KMS-11 (cell line): ENCODE measurements at regions not wholly inside any gene's neighbourhood (a gene's known extent, or its start where the extent isn't known, plus 50 kb on each side); places are given as distances from the start of the nearest gene placed in this dataset.

ENCODE experiments used
- H2AFZ ChIP-seq: fragments of 200-600 bp; sonication (generic); 2 replicates; pipeline ENCODE4 v1.6.1; 2016; ENCODE audit warnings: antibody characterized with exemption, mixed run types, low read depth
- H3K27ac ChIP-seq: fragments of 200-600 bp; sonication (generic); 2 replicates; pipeline ENCODE4 v1.6.1; 2016; ENCODE audit warnings: mild to moderate bottlenecking, mixed run types
- H3K27me3 ChIP-seq: fragments of 200-600 bp; sonication (generic); 2 replicates; pipeline ENCODE4 v1.6.1; 2017; ENCODE audit warnings: mild to moderate bottlenecking, low read depth, mixed run types, moderate library complexity; ENCODE audit not compliant: insufficient read depth
- H3K36me3 ChIP-seq: fragments of 200-600 bp; sonication (generic); 2 replicates; pipeline ENCODE4 v1.6.1; 2017; ENCODE audit warnings: mild to moderate bottlenecking, mixed run types; ENCODE audit not compliant: insufficient read depth
- H3K4me1 ChIP-seq: fragments of 200-600 bp; sonication (generic); 2 replicates; pipeline ENCODE4 v1.6.1; 2016; ENCODE audit warnings: mild to moderate bottlenecking, low read depth, mixed run types; ENCODE audit not compliant: poor library complexity, severe bottlenecking
- H3K4me2 ChIP-seq: fragments of 200-600 bp; sonication (generic); 2 replicates; pipeline ENCODE4 v1.7.0; 2016; ENCODE audit warnings: mild to moderate bottlenecking, mixed run types
- H3K4me3 ChIP-seq: fragments of 200-600 bp; sonication (generic); IDR thresholded peaks from 2 replicates; pipeline ENCODE4 v1.6.1; 2017; ENCODE audit warnings: low read depth, low read length, mixed read lengths; ENCODE audit not compliant: insufficient read depth
- H3K79me2 ChIP-seq: fragments of 200-600 bp; sonication (generic); 2 replicates; pipeline ENCODE4 v1.6.1; 2016; ENCODE audit warnings: low read depth, mixed run types; ENCODE audit not compliant: insufficient read depth
- H3K9ac ChIP-seq: fragments of 200-600 bp; sonication (generic); 2 replicates; pipeline ENCODE4 v1.6.1; 2016; ENCODE audit warnings: mild to moderate bottlenecking, mixed run types
- H4K20me1 ChIP-seq: fragments of 200-600 bp; sonication (generic); 2 replicates; pipeline ENCODE4 v1.6.1; 2016; ENCODE audit warnings: mild to moderate bottlenecking, mixed run types; ENCODE audit not compliant: insufficient read depth
- CTCF ChIP-seq: fragments of 200-600 bp; sonication (generic); conservative IDR thresholded peaks from 2 replicates; pipeline ENCODE4 v1.6.1; 2017; ENCODE audit warnings: low read depth, mild to moderate bottlenecking, antibody characterized with exemption, low read length, moderate library complexity, mixed read lengths

- H3K4me2 ChIP-seq, result no peak overlapping the region
- no peaks in the 10 kb centered on the region for H3K79me2 ChIP-seq
- no peak overlapping the region for H3K4me3 ChIP-seq
- H3K4me1 ChIP-seq, result no peaks in the 10 kb centered on the region
- no peak overlapping the region for H3K27ac ChIP-seq
- no peaks in the 10 kb centered on the region for H4K20me1 ChIP-seq
- H3K9ac ChIP-seq, result no peak overlapping the region
- H3K27me3 ChIP-seq, result no peaks in the 10 kb centered on the region
- no peak for TF ChIP-seq CTCF
- H3K36me3 ChIP-seq, result no peaks in the 10 kb centered on the region
- H2AFZ ChIP-seq, result no peak overlapping the region
These were observed 296.1 kb downstream of the RAB38 start for GRCh38 chr11:87879118-87879517.

- no peak overlapping the region for H2AFZ ChIP-seq
- no peaks in the 10 kb centered on the region for H3K36me3 ChIP-seq
- no peak overlapping the region for H3K27ac ChIP-seq
- H4K20me1 ChIP-seq, result no peaks in the 10 kb centered on the region
- no peaks in the 10 kb centered on the region for H3K4me1 ChIP-seq
- no peaks in the 10 kb centered on the region for H3K27me3 ChIP-seq
- peak; percentile 27; the same call in 1 of the 2 replicates for TF ChIP-seq CTCF
- no peak overlapping the region for H3K4me3 ChIP-seq
- no peak overlapping the region for H3K4me2 ChIP-seq
- H3K79me2 ChIP-seq, result no peaks in the 10 kb centered on the region
- no peak overlapping the region for H3K9ac ChIP-seq
These were observed 296.8 kb downstream of the RAB38 start for GRCh38 chr11:87878373-87878825.

GRCh38 chr11:87871056-87871455 is 304.2 kb downstream of the RAB38 start:
- Histone ChIP-seq H3K27ac (no peak overlapping the region), H3K4me2 (no peak overlapping the region), H3K27me3 (no peaks in the 10 kb centered on the region), H2AFZ (no peak overlapping the region), H3K4me3 (no peak overlapping the region), H3K36me3 (no peaks in the 10 kb centered on the region), H3K4me1 (no peaks in the 10 kb centered on the region), H3K79me2 (no peaks in the 10 kb centered on the region), H3K9ac (no peak overlapping the region), H4K20me1 (no peaks in the 10 kb centered on the region)
- no peak for TF ChIP-seq CTCF

GRCh38 chr11:87870086-87870485 is 305.2 kb downstream of the RAB38 start:
- no peaks in the 10 kb centered on the region for H3K27me3 ChIP-seq
- no peaks in the 10 kb centered on the region for H3K4me1 ChIP-seq
- no peak for TF ChIP-seq CTCF
- H3K4me3 ChIP-seq, result no peak overlapping the region
- H3K27ac ChIP-seq, result no peak overlapping the region
- no peak overlapping the region for H3K9ac ChIP-seq
- H2AFZ ChIP-seq, result no peak overlapping the region
- H4K20me1 ChIP-seq, result no peaks in the 10 kb centered on the region
- H3K36me3 ChIP-seq, result no peaks in the 10 kb centered on the region
- H3K4me2 ChIP-seq, result no peak overlapping the region
- H3K79me2 ChIP-seq, result no peaks in the 10 kb centered on the region
